HepG2 (cell line): ENCODE measurements at regions not wholly inside any gene's neighbourhood (a gene's known extent, or its start where the extent isn't known, plus 50 kb on each side); places are given as distances from the start of the nearest gene placed in this dataset.
A peak's percentile ranks its signal among the peaks of the same experiment; 100 is the strongest.

Source experiments
- ARNT ChIP-seq: fragments of 450-650 bp; IDR thresholded peaks from 2 replicates; pipeline ENCODE4 v1.6.1; 2017
- CBFB ChIP-seq: sonication (generic); formaldehyde crosslinking; IDR thresholded peaks from 2 replicates; pipeline ENCODE4 v1.4.0; 2020; ENCODE audit warnings: missing genetic modification reagents
- HNRNPUL1 ChIP-seq: fragments of 200-400 bp; formaldehyde crosslinking; IDR thresholded peaks from 2 replicates; pipeline ENCODE4 v1.6.1; 2017; ENCODE audit warnings: low read depth, mild to moderate bottlenecking, low read length, moderate library complexity
- NFE2L1 ChIP-seq: sonication (generic); formaldehyde crosslinking; IDR thresholded peaks from 2 replicates; pipeline ENCODE4 v1.4.0; 2020; ENCODE audit warnings: missing genetic modification reagents, mild to moderate bottlenecking, borderline replicate concordance
- NR2F6 ChIP-seq, 2 experiments: IDR thresholded peaks; 2 replicates each; pipeline ENCODE4 v1.6.1; 2016; ENCODE audit warnings: antibody characterized with exemption in 1 of 2, mild to moderate bottlenecking in 1 of 2
- SOX5 ChIP-seq: IDR thresholded peaks from 2 replicates; pipeline ENCODE4 v1.6.1; 2016; ENCODE audit warnings: borderline replicate concordance
- SP5 ChIP-seq: IDR thresholded peaks from 2 replicates; pipeline ENCODE4 v1.6.1; 2016; ENCODE audit warnings: low read depth, borderline replicate concordance
- SRY ChIP-seq: sonication (generic); formaldehyde crosslinking; IDR thresholded peaks from 2 replicates; pipeline ENCODE4 v1.8.0; 2022; ENCODE audit warnings: mild to moderate bottlenecking, missing genetic modification reagents
- ZNF263 ChIP-seq: sonication (generic); formaldehyde crosslinking; IDR thresholded peaks from 2 replicates; pipeline ENCODE4 v1.4.0; 2020; ENCODE audit warnings: missing genetic modification reagents
- ZNF468 ChIP-seq: sonication (generic); formaldehyde crosslinking; IDR thresholded peaks from 2 replicates; pipeline ENCODE4 v1.8.0; 2022; ENCODE audit warnings: mild to moderate bottlenecking, moderate library complexity, missing genetic modification reagents
- ZNF547 ChIP-seq: sonication (generic); formaldehyde crosslinking; IDR thresholded peaks from 2 replicates; pipeline ENCODE4 v1.5.1; 2020; ENCODE audit warnings: mild to moderate bottlenecking, missing genetic modification reagents
- ZNF644 ChIP-seq: IDR thresholded peaks from 2 replicates; pipeline ENCODE4 v1.6.1; 2016; ENCODE audit warnings: low read depth
- ZNF883 ChIP-seq: sonication (generic); formaldehyde crosslinking; IDR thresholded peaks from 2 replicates; pipeline ENCODE4 v1.5.1; 2020; ENCODE audit warnings: mild to moderate bottlenecking, missing genetic modification reagents; ENCODE audit errors: not compliant biosample characterization
- TF ChIP-seq, protein P1 (sequence below), 2 experiments: fragments of 450-650 bp in 1 of 2; sonication (generic) in 1 of 2; formaldehyde crosslinking; IDR thresholded peaks; 2 replicates each; pipeline versions ENCODE4 v1.5.0 to v1.8.0; 2020 to 2022; ENCODE audit warnings: mild to moderate bottlenecking in 1 of 2, missing genetic modification reagents in 1 of 2
- TF ChIP-seq, protein P2 (sequence below): sonication (generic); formaldehyde crosslinking; IDR thresholded peaks from 2 replicates; pipeline ENCODE4 v1.4.0; 2020; ENCODE audit warnings: mild to moderate bottlenecking, missing genetic modification reagents
- TF ChIP-seq, protein P3 (sequence below): IDR thresholded peaks from 2 replicates; pipeline ENCODE4 v1.6.1; 2016; ENCODE audit warnings: low read depth, borderline replicate concordance
- TF ChIP-seq, protein P4 (sequence below): sonication (generic); formaldehyde crosslinking; IDR thresholded peaks from 2 replicates; pipeline ENCODE4 v1.8.0; 2022; ENCODE audit warnings: missing genetic modification reagents, mild to moderate bottlenecking, borderline replicate concordance

DNA sequence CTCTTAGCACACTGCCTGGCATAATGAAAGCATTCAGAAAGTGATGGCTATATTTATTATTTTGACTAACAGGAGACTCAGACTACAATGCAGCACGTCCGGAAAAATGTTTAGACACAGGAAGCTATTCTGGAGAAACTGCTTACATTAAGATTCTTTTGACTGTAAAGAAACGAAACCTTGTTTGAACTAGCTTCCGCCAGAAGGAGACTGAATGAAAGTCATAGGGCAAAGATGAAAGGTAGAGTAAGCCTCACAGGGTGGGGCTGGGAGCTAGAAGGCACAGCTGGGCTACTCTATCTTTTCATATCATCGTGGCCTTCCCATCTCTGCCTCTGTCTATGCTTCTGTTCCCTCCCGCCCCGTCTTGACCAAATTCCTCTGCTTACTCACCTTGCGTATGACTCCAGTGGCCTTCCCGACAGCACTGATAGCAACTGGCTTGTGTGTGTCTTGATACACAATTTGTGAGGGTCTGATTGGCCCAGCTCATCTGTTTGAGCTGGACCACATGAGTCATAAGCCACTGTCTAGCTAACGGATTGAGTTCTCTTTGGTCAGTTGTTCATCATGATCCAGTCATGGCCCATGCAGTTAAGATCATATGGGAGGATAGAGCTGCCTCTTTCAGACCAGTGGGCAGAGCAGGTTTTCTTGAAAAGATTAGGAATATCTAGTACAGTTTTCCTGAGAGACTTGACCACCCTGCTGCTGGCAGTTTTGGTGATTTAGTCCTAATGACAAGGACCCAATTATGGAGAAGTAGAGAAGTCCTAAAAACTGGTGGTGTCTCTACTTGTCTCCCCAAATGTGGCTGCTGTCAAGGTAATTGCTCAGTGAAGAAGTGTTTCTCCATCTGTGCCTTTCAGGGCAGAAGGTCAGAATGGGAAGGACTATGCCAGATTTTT is 151.5 kb upstream of the SLC38A2 start (continued):
- no peak for TF ChIP-seq NFE2L1 (CRISPR knock-in tag)
- TF ChIP-seq, protein P1, sequence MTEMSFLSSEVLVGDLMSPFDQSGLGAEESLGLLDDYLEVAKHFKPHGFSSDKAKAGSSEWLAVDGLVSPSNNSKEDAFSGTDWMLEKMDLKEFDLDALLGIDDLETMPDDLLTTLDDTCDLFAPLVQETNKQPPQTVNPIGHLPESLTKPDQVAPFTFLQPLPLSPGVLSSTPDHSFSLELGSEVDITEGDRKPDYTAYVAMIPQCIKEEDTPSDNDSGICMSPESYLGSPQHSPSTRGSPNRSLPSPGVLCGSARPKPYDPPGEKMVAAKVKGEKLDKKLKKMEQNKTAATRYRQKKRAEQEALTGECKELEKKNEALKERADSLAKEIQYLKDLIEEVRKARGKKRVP (CRISPR knock-in tag; IDR thresholded peaks at IDR 0.05): 0 out of 4 replicates have a peak, but pooled peaks of 1 of the 2 experiments have one; percentile 37
- TF ChIP-seq SP5: no peak; the same call in 1 of the 2 replicates
- no peak for TF ChIP-seq HNRNPUL1
- TF ChIP-seq ZNF263 (CRISPR knock-in tag): no peak
- TF ChIP-seq, protein P2, sequence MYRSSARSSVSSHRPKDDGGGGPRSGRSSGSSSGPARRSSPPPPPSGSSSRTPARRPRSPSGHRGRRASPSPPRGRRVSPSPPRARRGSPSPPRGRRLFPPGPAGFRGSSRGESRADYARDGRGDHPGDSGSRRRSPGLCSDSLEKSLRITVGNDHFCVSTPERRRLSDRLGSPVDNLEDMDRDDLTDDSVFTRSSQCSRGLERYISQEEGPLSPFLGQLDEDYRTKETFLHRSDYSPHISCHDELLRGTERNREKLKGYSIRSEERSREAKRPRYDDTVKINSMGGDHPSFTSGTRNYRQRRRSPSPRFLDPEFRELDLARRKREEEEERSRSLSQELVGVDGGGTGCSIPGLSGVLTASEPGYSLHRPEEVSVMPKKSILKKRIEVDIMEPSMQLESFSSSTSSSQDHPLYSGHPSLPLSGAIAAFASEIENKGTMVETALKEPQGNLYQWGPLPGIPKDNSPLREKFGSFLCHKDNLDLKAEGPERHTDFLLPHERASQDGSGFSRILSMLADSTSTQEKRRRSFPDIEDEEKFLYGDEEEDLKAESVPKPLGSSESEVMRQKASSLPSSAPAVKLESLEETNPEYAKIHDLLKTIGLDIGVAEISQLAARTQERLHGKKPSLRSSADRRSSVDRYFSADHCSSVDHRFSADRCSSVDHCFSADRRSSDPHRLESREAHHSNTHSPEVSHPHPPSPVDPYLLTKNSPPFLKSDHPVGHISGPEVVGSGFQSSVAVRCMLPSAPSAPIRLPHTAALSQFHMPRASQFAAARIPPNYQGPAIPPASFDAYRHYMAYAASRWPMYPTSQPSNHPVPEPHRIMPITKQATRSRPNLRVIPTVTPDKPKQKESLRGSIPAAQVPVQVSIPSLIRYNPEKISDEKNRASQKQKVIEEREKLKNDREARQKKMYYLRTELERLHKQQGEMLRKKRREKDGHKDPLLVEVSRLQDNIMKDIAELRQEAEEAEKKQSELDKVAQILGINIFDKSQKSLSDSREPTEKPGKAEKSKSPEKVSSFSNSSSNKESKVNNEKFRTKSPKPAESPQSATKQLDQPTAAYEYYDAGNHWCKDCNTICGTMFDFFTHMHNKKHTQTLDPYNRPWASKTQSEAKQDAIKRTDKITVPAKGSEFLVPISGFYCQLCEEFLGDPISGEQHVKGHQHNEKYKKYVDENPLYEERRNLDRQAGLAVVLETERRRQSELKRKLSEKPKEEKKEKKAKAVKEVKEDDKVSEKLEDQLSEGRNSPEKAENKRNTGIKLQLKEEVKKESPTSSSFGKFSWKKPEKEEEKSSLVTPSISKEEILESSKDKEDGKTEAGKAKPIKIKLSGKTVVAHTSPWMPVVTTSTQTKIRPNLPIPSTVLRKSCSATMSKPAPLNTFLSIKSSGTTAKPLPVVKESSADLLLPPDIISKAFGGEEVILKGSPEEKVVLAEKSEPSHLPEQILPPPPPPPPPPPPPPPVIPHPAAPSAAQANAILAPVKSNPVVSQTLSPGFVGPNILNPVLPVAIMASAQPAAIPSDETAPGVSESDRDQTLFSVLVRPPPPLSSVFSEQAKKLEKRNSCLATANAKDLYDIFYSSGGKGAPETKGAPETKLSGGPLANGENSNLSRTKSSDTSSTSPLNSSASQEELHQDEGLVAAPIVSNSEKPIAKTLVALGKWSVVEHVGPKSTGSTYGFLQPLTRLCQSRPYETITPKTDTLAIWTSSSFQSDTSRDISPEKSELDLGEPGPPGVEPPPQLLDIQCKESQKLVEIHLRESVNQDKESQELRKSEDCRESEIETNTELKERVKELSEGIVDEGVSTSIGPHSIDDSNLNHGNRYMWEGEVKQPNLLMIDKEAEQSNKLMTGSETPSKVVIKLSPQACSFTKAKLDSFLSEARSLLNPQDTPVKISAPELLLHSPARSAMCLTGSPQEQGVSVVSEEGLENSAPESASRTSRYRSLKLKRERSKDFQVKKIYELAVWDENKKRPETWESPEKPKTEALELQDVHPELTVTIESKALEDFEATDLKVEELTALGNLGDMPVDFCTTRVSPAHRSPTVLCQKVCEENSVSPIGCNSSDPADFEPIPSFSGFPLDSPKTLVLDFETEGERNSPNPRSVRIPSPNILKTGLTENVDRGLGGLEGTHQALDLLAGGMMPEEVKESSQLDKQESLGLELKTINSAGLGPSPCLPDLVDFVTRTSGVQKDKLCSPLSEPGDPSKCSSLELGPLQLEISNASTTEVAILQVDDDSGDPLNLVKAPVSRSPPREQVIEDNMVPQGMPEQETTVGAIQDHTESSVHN (CRISPR knock-in tag): no peak
- no peak for TF ChIP-seq ZNF468 (CRISPR knock-in tag)
- no peak for TF ChIP-seq ARNT
- peak; percentile 82; the same call in 1 of the 2 replicates for TF ChIP-seq ZNF644 (CRISPR knock-in tag)
- TF ChIP-seq SRY (CRISPR knock-in tag): no peak
- TF ChIP-seq, protein P3, sequence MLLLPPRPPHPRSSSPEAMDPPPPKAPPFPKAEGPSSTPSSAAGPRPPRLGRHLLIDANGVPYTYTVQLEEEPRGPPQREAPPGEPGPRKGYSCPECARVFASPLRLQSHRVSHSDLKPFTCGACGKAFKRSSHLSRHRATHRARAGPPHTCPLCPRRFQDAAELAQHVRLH (CRISPR knock-in tag): no peak; the same call in 1 of the 2 replicates
- no peak for TF ChIP-seq ZNF547
- TF ChIP-seq, protein P4, sequence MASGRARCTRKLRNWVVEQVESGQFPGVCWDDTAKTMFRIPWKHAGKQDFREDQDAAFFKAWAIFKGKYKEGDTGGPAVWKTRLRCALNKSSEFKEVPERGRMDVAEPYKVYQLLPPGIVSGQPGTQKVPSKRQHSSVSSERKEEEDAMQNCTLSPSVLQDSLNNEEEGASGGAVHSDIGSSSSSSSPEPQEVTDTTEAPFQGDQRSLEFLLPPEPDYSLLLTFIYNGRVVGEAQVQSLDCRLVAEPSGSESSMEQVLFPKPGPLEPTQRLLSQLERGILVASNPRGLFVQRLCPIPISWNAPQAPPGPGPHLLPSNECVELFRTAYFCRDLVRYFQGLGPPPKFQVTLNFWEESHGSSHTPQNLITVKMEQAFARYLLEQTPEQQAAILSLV: no peak
- TF ChIP-seq NR2F6 (IDR thresholded peaks at IDR 0.05): no peak; the same call in 1 of the 2 replicates
- TF ChIP-seq NR2F6 (CRISPR knock-in tag; IDR thresholded peaks at IDR 0.05): peak; percentile 62
- TF ChIP-seq ZNF883: no peak
- TF ChIP-seq CBFB (CRISPR knock-in tag): no peak
- peak; percentile 77 for TF ChIP-seq SOX5 (CRISPR knock-in tag)
